ENCODE measurements at regions not wholly inside any gene's neighbourhood (a gene's known extent, or its start where the extent isn't known, plus 50 kb on each side); places are given as distances from the start of the nearest gene placed in this dataset.
"Not testable (repeated sequence)": the region's sequence is repeated elsewhere in the genome, so short reads cannot be mapped to it uniquely, and the experiment has no call there.

DNA sequence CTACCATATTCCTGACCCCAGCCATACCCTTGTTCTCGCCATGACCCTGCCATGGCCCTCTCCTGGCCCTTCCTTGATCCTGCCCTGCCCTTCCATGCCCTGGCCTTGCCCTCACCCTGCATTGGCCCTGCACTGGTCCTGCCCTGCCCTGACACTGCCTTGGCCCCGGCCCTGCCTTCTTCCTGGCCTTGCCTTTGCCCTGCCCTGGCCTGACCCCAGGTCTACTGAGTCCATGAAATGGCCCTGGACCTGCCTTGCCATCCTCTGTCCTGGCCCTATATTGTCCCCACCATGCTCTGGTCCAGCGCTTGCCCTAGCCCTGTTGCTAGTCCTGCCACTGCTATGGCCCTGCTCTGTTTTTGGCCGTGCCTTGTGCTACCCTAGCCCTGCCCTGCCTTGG, 536.1 kb downstream of the FOXD4L6 start:
- intact Hi-C loops (cut with DNase I); H3K27ac ChIP-seq; H3K27me3 ChIP-seq; H3K4me1 ChIP-seq; H3K4me3 ChIP-seq; ATAC-seq; H3K36me3 ChIP-seq; H3K9me3 ChIP-seq; DNase-seq: not testable (repeated sequence)
- WGBS, 2 donors = 81 to 87% methylated on average over 3 to 4 of the region's 4 CpGs

DNA sequence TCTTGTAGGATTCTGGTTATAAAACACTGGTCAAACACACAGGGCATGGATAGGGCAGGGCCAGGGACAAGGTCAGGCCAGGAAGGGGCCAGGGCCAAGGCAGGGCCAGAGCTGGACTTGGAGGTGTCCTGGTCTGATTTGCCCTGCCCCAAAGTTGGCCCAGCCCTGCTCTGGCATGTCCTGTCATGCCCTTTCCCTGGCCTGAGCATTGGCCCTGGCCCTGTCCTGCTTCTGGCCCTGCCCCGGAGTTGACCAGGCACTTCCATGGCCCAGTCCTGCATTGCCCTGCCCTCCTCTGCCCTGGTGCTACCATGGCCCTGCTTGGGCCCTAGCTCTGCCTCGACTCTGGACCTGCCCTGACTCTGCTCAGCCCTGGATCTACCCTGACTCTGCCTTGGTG, 536.6 kb downstream of the FOXD4L6 start:
- WGBS, 2 donors = 55 to 64% methylated on average over 2 of the region's 2 CpGs
- H3K4me1 ChIP-seq; H3K9me3 ChIP-seq; H3K36me3 ChIP-seq; ATAC-seq; DNase-seq; H3K27me3 ChIP-seq; H3K4me3 ChIP-seq; H3K27ac ChIP-seq; intact Hi-C loops (cut with DNase I): not testable (repeated sequence)

DNA sequence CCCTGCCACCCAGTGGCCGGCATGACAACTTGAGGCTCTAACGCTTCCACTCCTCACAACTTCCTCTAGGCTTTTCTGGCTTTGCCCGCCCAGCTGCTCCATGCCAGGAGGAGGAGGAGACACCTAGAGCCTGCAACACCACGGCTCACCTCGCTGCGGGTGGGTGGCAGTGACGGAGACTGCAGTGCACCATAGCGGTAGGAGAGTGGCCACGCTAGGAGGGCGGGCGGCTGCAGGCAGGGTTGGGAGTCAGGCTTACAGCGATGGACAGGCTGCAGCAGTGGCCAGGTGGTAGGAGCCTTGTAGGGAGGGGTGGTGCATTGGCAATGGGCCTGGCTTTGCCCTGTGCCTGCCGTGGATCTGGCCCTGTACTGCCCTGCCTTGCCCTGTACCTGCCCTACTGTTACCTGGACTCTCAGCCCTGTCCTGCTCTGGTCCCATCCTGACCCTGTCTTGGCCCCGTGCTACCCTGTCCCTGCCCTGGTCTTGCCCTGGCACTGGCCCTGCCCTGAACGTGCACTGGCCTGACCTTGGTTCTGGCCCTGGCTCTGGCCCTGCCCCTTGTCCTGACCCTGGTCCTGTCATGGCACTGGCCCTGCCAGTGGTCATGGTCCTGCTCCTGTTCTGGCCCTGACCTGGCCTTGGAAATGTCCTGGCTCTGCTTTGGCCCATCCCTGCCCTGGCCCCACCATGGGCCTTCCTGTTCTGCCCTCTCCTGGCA, 540.8 kb downstream of the FOXD4L6 start:
- H3K4me1 ChIP-seq; H3K36me3 ChIP-seq; H3K27ac ChIP-seq; H3K4me3 ChIP-seq; H3K27me3 ChIP-seq; ATAC-seq; intact Hi-C loops (cut with DNase I); H3K9me3 ChIP-seq; DNase-seq: not testable (repeated sequence)
- 84 to 89% methylated on average over 13 to 15 of the region's 15 CpGs for WGBS, 2 donors

DNA sequence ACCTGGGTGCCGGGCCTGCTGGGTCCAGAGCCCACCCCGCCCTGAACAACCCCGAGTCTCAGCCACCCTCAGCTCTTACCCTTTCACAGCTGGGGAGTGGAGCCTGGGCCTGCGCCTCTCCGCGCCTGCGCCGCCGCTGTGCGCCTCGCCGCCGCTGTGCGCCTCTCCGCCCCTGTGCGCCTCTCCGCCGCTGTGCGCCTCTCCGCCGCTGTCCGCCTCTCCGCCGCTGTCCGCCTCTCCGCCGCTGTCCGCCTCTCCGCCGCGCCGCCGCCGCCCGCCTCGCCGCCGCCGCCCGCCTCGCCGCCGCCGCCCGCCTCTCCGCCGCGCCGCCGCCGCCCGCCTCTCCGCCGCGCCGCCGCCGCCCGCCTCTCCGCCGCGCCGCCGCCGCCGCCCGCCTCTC, 544.4 kb downstream of the FOXD4L6 start:
- intact Hi-C loops (cut with DNase I); ATAC-seq; H3K4me1 ChIP-seq; H3K36me3 ChIP-seq; H3K9me3 ChIP-seq; DNase-seq; H3K27me3 ChIP-seq; H3K27ac ChIP-seq: not testable (repeated sequence)
- 64 to 75% methylated on average over 5 to 11 of the region's 67 CpGs for WGBS, 2 donors
- H3K4me3 ChIP-seq = peak overlapping the region in 2 of 10 donors; percentile 21 to 29

DNA sequence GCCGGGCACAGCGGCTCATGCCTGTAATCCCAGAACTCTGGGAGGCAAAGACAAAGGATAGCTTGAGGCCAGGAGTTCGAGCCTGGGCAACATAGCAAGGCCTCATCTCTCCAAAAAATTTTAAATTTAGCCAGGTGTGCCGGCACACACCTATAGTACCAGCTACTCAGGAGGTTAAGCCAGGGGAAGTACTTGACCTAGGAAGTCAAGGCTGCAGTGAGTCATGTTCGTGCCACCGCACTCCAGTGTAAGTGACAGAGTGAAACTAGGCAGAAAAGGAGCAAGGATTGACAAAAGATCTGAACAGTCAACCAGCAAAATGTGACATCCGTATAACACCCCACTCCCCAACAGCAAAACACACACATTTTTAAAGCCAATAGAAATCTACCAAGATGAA, 545.3 kb downstream of the FOXD4L6 start:
- H3K4me1 ChIP-seq; H3K9me3 ChIP-seq; H3K27ac ChIP-seq; H3K27me3 ChIP-seq; ATAC-seq; H3K36me3 ChIP-seq; DNase-seq; intact Hi-C loops (cut with DNase I): not testable (repeated sequence)
- 78 to 85% methylated on average over 5 of the region's 7 CpGs for WGBS, 2 donors
- H3K4me3 ChIP-seq = peak overlapping the region in 1 of 10 donors; percentile 22

DNA sequence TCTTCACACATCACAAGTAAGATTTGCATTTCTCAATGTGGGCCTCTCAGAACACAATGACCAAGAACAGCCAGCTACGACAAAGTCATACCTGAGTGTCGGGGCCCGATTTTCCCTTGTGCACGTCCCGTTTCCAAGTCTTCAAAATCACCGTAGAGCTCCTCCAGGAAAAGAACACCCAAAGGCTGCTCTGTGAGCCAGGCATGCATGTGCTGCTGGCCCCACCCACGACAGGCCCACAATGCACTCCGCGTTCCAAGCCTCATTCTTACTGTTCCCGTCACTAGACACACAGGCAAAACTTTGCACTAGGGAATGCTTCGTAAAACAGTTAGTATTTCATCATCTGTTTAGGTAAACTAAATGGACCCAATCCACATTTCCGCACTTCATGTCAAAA, 549.6 kb downstream of the FOXD4L6 start:
- H3K4me3 ChIP-seq; H3K36me3 ChIP-seq; ATAC-seq; H3K9me3 ChIP-seq; H3K27me3 ChIP-seq; H3K4me1 ChIP-seq; intact Hi-C loops (cut with DNase I); H3K27ac ChIP-seq; DNase-seq: not testable (repeated sequence)
- 83 to 90% methylated on average over 12 of the region's 12 CpGs for WGBS, 2 donors
